Upper lobe of right lung (tissue), 1 donor: ENCODE measurements at regions not wholly inside any gene's neighbourhood (a gene's known extent, or its start where the extent isn't known, plus 50 kb on each side); places are given as distances from the start of the nearest gene placed in this dataset.
A peak's percentile ranks its signal among the peaks of the same experiment; 100 is the strongest.

ENCODE experiments used
- ATAC-seq: fragments of 200-7000 bp; cut with Tn5 transposase; one replicate; pipeline ENCODE4 v1.9.1; 2020; ENCODE audit warnings: mild to moderate bottlenecking, moderate library complexity
- DNase-seq: peaks from one replicate; pipeline ENCODE4 v3.0.0-alpha.2; 2020
- H3K27ac ChIP-seq: fragments of 200-600 bp; one replicate; pipeline ENCODE4 v1.8.0; 2022
- H3K27me3 ChIP-seq: fragments of 200-600 bp; one replicate; pipeline ENCODE4 v1.8.0; 2022; ENCODE audit warnings: mild to moderate bottlenecking
- H3K36me3 ChIP-seq: fragments of 200-600 bp; one replicate; pipeline ENCODE4 v1.8.0; 2022
- H3K4me1 ChIP-seq: fragments of 200-600 bp; one replicate; pipeline ENCODE4 v1.8.0; 2022
- H3K4me3 ChIP-seq: fragments of 200-600 bp; one replicate; pipeline ENCODE4 v1.8.0; 2022; ENCODE audit warnings: mild to moderate bottlenecking
- H3K9me3 ChIP-seq: fragments of 200-600 bp; one replicate; pipeline ENCODE4 v1.8.0; 2022
- intact Hi-C: fragments of 100-400 bp; cut with DNase I; formaldehyde crosslinking; loops from one replicate; pipeline ENCODE4 v1.11.0; 2022
- TF ChIP-seq, protein P1 (sequence below): fragments of 200-600 bp; IDR thresholded peaks from one replicate; pipeline ENCODE4 v1.8.0; 2022; ENCODE audit warnings: antibody characterized with exemption
- donor health status: DM: no; HTN: yes; CAD: no; lungs with severe emphysema.

DNA sequence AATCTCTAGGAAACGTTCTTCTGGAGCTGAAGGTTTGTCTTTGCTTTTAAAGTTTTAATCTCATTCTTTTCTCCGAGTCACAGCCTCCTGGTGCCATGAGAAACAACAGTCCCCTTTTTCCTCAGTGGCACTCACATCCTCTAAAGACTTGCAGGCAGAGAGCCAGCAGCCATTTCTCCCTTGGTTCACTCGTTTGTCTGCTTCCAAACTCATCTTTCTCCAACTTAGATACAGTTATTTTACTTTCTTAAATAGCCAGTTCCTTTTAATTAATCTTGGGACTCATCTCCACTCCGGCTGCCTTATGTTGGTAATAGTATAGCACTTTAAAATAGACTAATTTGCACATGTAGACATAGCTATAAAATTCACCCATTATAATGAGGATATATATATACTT, 555.2 kb downstream of the FGF9 start:
- DNase-seq (no peak), ATAC-seq (no peak)
- TF ChIP-seq, protein P1, sequence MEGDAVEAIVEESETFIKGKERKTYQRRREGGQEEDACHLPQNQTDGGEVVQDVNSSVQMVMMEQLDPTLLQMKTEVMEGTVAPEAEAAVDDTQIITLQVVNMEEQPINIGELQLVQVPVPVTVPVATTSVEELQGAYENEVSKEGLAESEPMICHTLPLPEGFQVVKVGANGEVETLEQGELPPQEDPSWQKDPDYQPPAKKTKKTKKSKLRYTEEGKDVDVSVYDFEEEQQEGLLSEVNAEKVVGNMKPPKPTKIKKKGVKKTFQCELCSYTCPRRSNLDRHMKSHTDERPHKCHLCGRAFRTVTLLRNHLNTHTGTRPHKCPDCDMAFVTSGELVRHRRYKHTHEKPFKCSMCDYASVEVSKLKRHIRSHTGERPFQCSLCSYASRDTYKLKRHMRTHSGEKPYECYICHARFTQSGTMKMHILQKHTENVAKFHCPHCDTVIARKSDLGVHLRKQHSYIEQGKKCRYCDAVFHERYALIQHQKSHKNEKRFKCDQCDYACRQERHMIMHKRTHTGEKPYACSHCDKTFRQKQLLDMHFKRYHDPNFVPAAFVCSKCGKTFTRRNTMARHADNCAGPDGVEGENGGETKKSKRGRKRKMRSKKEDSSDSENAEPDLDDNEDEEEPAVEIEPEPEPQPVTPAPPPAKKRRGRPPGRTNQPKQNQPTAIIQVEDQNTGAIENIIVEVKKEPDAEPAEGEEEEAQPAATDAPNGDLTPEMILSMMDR, result no peak
- H3K27me3 ChIP-seq, result no peaks in the 10 kb centered on the region
- H3K36me3 ChIP-seq, result no peaks in the 10 kb centered on the region
- intact Hi-C loops, result no loop called here
- H3K4me3 ChIP-seq, result no peak overlapping the region
- no peaks in the 10 kb centered on the region for H3K9me3 ChIP-seq
- H3K4me1 ChIP-seq, result no peaks in the 10 kb centered on the region
- no peak overlapping the region for H3K27ac ChIP-seq

DNA sequence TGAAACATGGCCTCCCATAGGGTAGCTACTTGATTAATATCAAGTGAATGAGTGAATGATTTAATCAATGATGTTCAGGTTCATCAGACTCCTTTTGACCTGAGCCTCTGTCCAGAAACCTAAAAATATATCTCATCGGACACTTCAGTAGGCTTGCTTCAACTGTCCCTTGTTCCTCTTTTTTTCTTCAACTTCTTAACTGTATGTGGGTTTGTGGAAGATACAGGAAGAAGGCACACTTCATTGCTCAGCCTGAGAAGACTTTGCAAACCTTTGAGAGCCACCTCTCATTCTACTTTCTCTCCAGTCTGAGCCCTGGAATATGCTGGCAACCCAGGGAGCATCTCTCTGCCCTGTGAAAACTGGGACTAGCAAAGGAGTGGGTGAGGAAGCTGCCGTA, 557.0 kb downstream of the FGF9 start:
- no peak for ATAC-seq

DNA sequence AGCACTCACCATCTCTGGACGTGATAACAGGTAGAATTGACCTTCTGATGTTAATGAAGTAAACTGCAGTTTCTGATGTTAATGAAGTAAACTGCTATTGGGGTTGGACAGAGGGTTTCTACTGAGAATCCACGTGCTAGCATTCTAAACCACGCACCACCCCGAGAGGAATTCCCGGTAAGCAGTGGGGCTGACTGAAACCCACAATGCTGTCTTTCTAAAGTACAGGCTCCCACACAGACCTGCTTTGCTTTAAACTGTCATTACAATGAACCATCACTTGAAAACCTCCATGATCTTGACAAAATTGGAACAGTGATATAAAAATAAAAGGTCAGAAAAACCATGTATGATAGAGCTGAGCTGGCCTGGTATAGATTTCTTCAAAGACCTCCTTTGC, 559.0 kb downstream of the FGF9 start:
- no peak for ATAC-seq
- intact Hi-C loops, result no loop called here

More for the DNA sequence above, 557.0 kb downstream of the FGF9 start:
- no peak overlapping the region for H3K4me3 ChIP-seq
- TF ChIP-seq, protein P1, result no peak
- no peaks in the 10 kb centered on the region for H3K9me3 ChIP-seq
- H3K4me1 ChIP-seq, result no peaks in the 10 kb centered on the region
- DNase-seq, result no peak
- H3K27me3 ChIP-seq, result no peaks in the 10 kb centered on the region
- no peak overlapping the region for H3K27ac ChIP-seq
- intact Hi-C loops, result no loop called here
- H3K36me3 ChIP-seq, result no peaks in the 10 kb centered on the region

DNA sequence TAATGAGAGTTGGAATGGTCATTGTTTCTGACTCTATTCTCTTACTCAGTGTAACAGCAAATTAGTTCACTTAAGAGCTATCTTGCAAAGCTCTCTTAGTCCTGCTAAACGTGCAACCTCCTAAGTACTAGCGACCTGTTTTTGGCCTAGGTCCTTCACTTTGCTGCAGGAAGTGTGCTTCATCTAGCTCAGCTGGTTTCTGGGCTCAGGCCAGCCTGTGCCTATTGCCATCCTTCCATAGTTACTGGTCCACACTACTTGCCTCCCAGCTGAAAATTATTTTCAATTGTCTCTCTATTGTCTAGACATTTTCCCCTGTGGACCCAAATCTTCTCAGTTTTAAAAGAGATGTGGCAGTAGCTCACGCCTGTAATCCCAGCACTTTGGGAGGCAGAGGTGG, 561.3 kb downstream of the FGF9 start:
- H3K36me3 ChIP-seq, result no peaks in the 10 kb centered on the region
- no peaks in the 10 kb centered on the region for H3K9me3 ChIP-seq
- intact Hi-C loops, result no loop called here
- TF ChIP-seq, protein P1, result no peak
- H3K27me3 ChIP-seq, result no peaks in the 10 kb centered on the region
- DNase-seq (no peak), ATAC-seq (no peak)
- H3K27ac ChIP-seq, result no peak overlapping the region
- H3K4me3 ChIP-seq, result no peak overlapping the region
- no peaks in the 10 kb centered on the region for H3K4me1 ChIP-seq

More for the DNA sequence above, 559.0 kb downstream of the FGF9 start:
- DNase-seq, result no peak
- Histone ChIP-seq H3K9me3 (no peaks in the 10 kb centered on the region), H3K27me3 (no peaks in the 10 kb centered on the region), H3K36me3 (no peaks in the 10 kb centered on the region), H3K27ac (no peak overlapping the region), H3K4me1 (no peaks in the 10 kb centered on the region), H3K4me3 (no peak overlapping the region)
- TF ChIP-seq, protein P1, result no peak

DNA sequence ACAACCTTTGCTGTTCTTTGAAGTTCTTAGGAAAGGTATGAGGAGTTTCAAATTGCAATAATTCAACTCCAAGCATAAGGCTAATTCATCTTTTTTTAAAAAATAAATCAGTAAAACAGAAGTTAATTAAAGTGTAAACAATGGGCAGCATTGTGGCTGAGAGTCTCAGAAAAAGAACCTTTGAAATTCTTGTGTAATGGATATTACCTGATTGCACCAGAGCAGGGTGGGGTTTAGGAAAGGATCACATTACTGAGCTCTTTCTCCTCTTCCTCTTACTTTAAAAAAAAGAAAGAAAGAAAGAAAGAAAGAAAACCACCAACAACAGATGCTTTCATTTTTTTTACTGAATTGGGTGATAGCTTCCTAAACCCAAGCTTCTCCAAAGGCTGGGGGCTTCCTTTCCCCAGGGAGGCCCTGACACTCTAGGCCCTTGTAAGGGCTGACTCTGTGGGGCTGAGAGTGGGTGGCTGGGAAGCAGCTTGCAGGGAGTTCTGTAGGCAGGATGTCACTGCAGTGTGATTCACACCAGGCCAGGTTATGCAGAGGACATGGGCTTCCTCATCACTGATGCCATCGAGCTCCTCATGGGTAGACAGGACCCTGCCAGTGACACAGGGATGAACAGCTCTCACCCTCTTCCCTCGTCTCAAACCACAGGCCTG, 564.5 kb downstream of the FGF9 start:
- Histone ChIP-seq H3K27me3 (no peaks in the 10 kb centered on the region), H3K9me3 (no peaks in the 10 kb centered on the region), H3K4me3 (no peak overlapping the region), H3K27ac (no peak overlapping the region), H3K4me1 (no peaks in the 10 kb centered on the region), H3K36me3 (no peaks in the 10 kb centered on the region)
- no peak for DNase-seq
- ATAC-seq, result peak; percentile 37
- TF ChIP-seq, protein P1, result no peak
- intact Hi-C loops, result no loop called here

DNA sequence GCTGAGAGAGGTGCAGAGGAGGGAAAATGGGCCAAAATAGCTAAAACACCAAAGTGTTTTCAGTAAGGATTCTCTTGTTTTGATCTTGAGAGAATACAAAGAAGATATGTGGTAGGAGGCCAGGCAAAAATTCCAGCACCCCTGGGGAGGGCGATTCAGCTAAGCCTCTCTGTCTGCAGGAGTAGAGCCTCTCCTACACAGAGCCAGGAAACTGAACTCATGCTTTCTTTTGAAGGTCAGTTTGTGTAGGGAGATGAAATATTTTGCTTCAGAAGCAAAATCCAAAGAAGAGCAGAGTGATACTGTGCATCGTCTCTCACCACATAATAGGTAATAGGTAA, 565.0 kb downstream of the FGF9 start:
- no peak for DNase-seq
- ATAC-seq, result no peak
- no peaks in the 10 kb centered on the region for H3K27me3 ChIP-seq
- no peaks in the 10 kb centered on the region for H3K9me3 ChIP-seq
- no peak overlapping the region for H3K27ac ChIP-seq
- TF ChIP-seq, protein P1, result no peak
- no peaks in the 10 kb centered on the region for H3K4me1 ChIP-seq
- intact Hi-C loops, result no loop called here
- H3K36me3 ChIP-seq, result no peaks in the 10 kb centered on the region
- no peak overlapping the region for H3K4me3 ChIP-seq
